ENCODE measurements at regions not wholly inside any gene's neighbourhood (a gene's known extent, or its start where the extent isn't known, plus 50 kb on each side); places are given as distances from the start of the nearest gene placed in this dataset.

DNA sequence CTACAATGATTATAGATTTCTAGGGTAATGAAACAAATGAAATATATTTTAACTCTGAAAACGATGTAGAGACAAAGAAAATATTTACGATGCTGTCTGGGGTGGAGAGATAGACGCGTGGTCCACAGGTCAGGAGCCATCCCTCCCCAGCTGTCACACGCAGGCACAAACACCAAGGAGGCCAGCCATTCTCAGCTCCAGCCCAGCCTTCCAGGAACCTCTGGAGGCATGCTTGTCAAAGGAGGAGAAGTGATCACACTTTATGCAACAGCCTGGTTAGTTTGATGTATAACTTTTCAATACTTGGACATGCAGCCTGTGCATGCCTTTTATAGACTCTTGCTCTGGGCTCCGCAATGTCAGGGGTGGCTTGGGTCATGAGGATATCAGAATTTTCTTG is 391.5 kb upstream of the MGMT start:
- TF ChIP-seq CTCF (IDR thresholded peaks at IDR 0.05; ENCODE audit: poor library complexity) (no peak), EZH2 (IDR thresholded peaks at IDR 0.05; ENCODE audit: borderline replicate concordance) (no peak)
